Thymus (tissue), 11 donors: ENCODE measurements at regions not wholly inside any gene's neighbourhood (a gene's known extent, or its start where the extent isn't known, plus 50 kb on each side); places are given as distances from the start of the nearest gene placed in this dataset.
"Not testable (repeated sequence)": the region's sequence is repeated elsewhere in the genome, so short reads cannot be mapped to it uniquely, and the experiment has no call there.

ENCODE experiments used
- DNase-seq, 9 donors: peaks; one replicate each; pipeline ENCODE4 v3.0.0-alpha.2; 2013; ENCODE audit warnings: low spot score in 9 of 9, low read depth in 6 of 9, missing footprints in 1 of 9
- H3K27ac ChIP-seq, 2 donors: one replicate each; pipeline ENCODE4 v1.5.1; 2013; ENCODE audit warnings: control low read depth in 1 of 2, low read depth in 1 of 2, low read length in 1 of 2, mild to moderate bottlenecking in 1 of 2, moderate library complexity in 1 of 2
- H3K27me3 ChIP-seq, 2 donors: one replicate each; pipeline ENCODE4 v1.5.1; 2013; ENCODE audit warnings: low read length in 1 of 2; ENCODE audit not compliant: control insufficient read depth in 2 of 2, insufficient read depth in 1 of 2
- H3K36me3 ChIP-seq, 2 donors: one replicate each; pipeline ENCODE4 v1.5.1; 2013; ENCODE audit warnings: low read length in 1 of 2, mild to moderate bottlenecking in 1 of 2, moderate library complexity in 1 of 2; ENCODE audit not compliant: control insufficient read depth in 2 of 2, insufficient read depth in 2 of 2
- H3K4me1 ChIP-seq, 2 donors: one replicate each; pipeline ENCODE4 v1.5.1; 2013; ENCODE audit warnings: low read length in 2 of 2; ENCODE audit not compliant: control insufficient read depth in 2 of 2, insufficient read depth in 2 of 2
- H3K4me3 ChIP-seq, 2 donors: one replicate each; pipeline ENCODE4 v1.5.1; 2013; ENCODE audit warnings: low read length in 2 of 2, control low read depth in 1 of 2, mild to moderate bottlenecking in 1 of 2
- H3K9me3 ChIP-seq, 2 donors: one replicate each; pipeline ENCODE4 v1.5.1; 2013; ENCODE audit warnings: low read length in 1 of 2, mild to moderate bottlenecking in 1 of 2; ENCODE audit not compliant: control insufficient read depth in 2 of 2, insufficient read depth in 1 of 2
- WGBS: extraction: QIAGEN DNeasy Blood & Tissue Kit; methylation state at CpG from one replicate; pipeline ENCODE4 v1.1.7; 2013; 5-methylcytosine and 5-hydroxymethylcytosine counted together
- donor health status: healthy.

GRCh38 chr2:16755442-16755841, 89.8 kb upstream of the CYRIA start:
- Histone ChIP-seq H3K4me3 (no peak overlapping the region), H3K4me1 (no peaks in the 10 kb centered on the region), H3K27me3 (no peaks in the 10 kb centered on the region), H3K9me3 (no peaks in the 10 kb centered on the region), H3K36me3 (no peaks in the 10 kb centered on the region), H3K27ac (no peak overlapping the region)
- DNase-seq, result no peak
- WGBS, result 91% methylated on average over 9 of the region's 9 CpGs

DNA sequence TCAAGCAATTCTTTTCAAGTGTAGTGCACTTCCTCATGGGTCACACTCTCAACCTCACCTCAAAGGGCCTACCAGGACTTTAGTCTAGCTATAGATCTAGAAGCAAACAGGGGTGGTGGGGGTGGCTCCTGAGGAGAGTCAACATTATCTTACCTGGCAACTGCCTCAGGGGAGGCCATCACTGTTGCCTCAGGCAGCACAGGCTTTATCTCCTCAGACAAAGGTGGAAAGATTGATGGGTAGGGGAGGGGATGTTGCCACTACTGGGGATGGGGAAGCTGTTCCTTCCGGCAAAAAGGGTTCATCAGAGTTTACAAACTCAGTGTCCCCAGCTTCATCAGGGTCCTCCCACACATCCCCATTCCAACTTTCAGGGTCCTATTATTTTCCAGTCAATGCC, 87.4 kb upstream of the CYRIA start:
- H3K4me1 ChIP-seq, H3K4me3 ChIP-seq, H3K36me3 ChIP-seq, DNase-seq, H3K9me3 ChIP-seq, H3K27ac ChIP-seq, H3K27me3 ChIP-seq: not testable (repeated sequence)
- WGBS, result 89% methylated on average over 1 of the region's 1 CpG

DNA sequence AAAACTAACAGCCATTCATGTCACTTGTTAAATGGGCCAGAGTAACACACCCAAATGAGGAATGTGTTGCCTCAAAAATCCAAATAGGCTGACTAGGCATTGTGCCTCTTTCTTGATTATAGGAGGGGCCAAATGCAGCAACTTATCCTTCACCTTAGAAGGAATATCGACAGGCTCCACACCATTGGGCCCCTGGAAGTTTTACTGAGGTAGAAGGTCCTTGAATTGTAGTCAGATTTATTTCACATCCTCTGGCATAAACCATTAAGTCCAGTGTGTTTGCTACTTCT, 85.2 kb upstream of the CYRIA start:
- H3K27ac ChIP-seq, H3K4me1 ChIP-seq, DNase-seq, H3K36me3 ChIP-seq, H3K9me3 ChIP-seq, H3K27me3 ChIP-seq, H3K4me3 ChIP-seq: not testable (repeated sequence)
- WGBS, result 95% methylated on average over 1 of the region's 1 CpG

- Histone ChIP-seq H3K27ac (no peak overlapping the region), H3K27me3 (no peaks in the 10 kb centered on the region), H3K9me3 (no peaks in the 10 kb centered on the region), H3K36me3 (no peaks in the 10 kb centered on the region), H3K4me1 (no peaks in the 10 kb centered on the region), H3K4me3 (no peak overlapping the region)
- DNase-seq, result no peak
- WGBS, result 90% methylated on average over 4 of the region's 4 CpGs
Observed at GRCh38 chr2:16750175-16750924, 84.7 kb upstream of the CYRIA start.

GRCh38 chr2:16748511-16749266, 83.1 kb upstream of the CYRIA start:
- H3K36me3 ChIP-seq, DNase-seq, H3K9me3 ChIP-seq, H3K4me1 ChIP-seq, H3K4me3 ChIP-seq, H3K27ac ChIP-seq, H3K27me3 ChIP-seq: not testable (repeated sequence)
- 80% methylated on average over 1 of the region's 1 CpG for WGBS

DNA sequence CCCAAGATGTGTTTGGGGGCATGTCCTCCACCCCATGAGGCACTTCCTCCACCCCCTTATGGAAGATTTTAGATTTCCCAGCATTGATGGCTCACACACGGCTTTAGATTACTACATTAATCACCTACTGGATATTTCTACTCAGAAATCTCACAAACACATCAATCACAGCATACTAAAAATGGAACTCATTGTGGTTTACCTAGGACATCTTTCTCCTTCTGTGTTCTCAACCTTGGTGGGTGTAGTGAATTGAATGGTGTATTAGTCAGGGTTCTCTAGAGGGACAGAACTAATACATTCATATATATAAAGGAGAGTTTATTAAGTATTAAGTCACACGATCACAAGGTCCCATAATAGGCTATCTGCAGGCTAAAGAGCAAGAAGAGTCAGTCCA, 82.1 kb upstream of the CYRIA start:
- Histone ChIP-seq H3K36me3 (no peaks in the 10 kb centered on the region), H3K27ac (no peak overlapping the region), H3K27me3 (no peaks in the 10 kb centered on the region), H3K9me3 (no peaks in the 10 kb centered on the region), H3K4me3 (no peak overlapping the region), H3K4me1 (no peaks in the 10 kb centered on the region)
- DNase-seq, result no peak
- WGBS, result 88% methylated on average over 2 of the region's 2 CpGs

DNA sequence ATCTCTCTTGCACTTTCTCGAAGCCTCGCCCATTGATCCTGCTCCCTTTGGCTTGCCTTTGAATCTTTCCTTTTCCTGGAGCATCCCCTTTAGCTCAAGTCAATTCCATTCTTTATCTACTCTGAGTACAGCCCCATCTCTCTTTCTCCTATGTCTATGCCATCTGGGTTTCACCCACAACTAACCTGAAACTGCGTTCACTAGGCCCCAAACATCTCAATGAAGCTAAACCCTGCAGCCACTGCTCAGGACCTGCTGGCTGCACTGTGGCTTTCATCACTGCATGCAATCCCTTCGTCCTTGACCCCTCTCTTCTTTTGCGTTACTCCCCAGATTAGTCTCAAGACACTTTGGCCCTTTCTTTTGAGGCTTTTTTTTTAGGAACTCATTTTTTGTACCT, 81.6 kb upstream of the CYRIA start:
- H3K27ac ChIP-seq, result no peak overlapping the region
- 94% methylated on average over 5 of the region's 5 CpGs for WGBS

GRCh38 chr2:16746833-16747232, 81.2 kb upstream of the CYRIA start:
- Histone ChIP-seq H3K36me3 (no peaks in the 10 kb centered on the region), H3K9me3 (no peaks in the 10 kb centered on the region), H3K27ac (no peak overlapping the region), H3K4me1 (no peaks in the 10 kb centered on the region), H3K27me3 (no peaks in the 10 kb centered on the region), H3K4me3 (no peak overlapping the region)
- 65% methylated on average over 3 of the region's 3 CpGs for WGBS
- DNase-seq, result no peak

More for the DNA sequence above, 81.6 kb upstream of the CYRIA start:
- no peaks in the 10 kb centered on the region for H3K4me1 ChIP-seq
- no peak for DNase-seq
- no peak overlapping the region for H3K4me3 ChIP-seq
- H3K36me3 ChIP-seq, result no peaks in the 10 kb centered on the region
- H3K9me3 ChIP-seq, result no peaks in the 10 kb centered on the region
- H3K27me3 ChIP-seq, result no peaks in the 10 kb centered on the region

DNA sequence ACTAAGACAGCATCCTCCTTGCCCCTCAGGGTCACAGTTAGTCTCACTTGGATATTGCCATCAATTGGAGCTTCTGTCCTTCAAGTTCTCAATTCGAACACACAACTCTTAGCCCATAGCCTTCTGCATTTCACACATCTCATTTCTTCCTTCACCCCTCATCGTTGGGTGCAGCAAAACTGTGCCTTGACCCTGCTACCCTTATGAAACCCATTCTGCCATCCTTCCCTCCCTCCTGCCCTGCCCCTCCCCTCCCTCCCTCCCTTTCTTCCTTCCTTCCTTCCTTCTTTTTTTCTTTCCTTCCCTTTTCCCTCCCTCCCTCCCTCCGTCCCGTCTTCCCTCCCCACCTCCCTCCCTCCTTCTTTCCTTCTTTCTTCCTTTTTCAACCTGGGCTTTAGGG, 80.7 kb upstream of the CYRIA start:
- H3K36me3 ChIP-seq, result no peaks in the 10 kb centered on the region
- H3K4me3 ChIP-seq, result no peak overlapping the region
- H3K4me1 ChIP-seq, result no peaks in the 10 kb centered on the region
- no peaks in the 10 kb centered on the region for H3K27me3 ChIP-seq
- H3K9me3 ChIP-seq, result no peaks in the 10 kb centered on the region
- no peak for DNase-seq
- 77% methylated on average over 4 of the region's 4 CpGs for WGBS
- H3K27ac ChIP-seq, result no peak overlapping the region
